Sigmoid colon (tissue), 6 donors: ENCODE measurements at regions not wholly inside any gene's neighbourhood (a gene's known extent, or its start where the extent isn't known, plus 50 kb on each side); places are given as distances from the start of the nearest gene placed in this dataset.

Source experiments
- DNase-seq: peaks from one replicate; pipeline ENCODE4 v3.0.0-alpha.2; 2019
- H3K27ac ChIP-seq, 4 donors: fragments of 200-600 bp; sonication (generic); one replicate each; pipeline ENCODE4 v1.5.1; 2016 to 2019; ENCODE audit warnings: mild to moderate bottlenecking in 1 of 4
- H3K27me3 ChIP-seq, 3 donors: fragments of 200-600 bp; sonication (generic); one replicate each; pipeline ENCODE4 v1.5.1; 2019; ENCODE audit warnings: mild to moderate bottlenecking in 1 of 3
- H3K36me3 ChIP-seq, 4 donors: fragments of 200-600 bp; sonication (generic); one replicate each; pipeline ENCODE4 v1.5.1; 2016 to 2019
- H3K4me1 ChIP-seq, 4 donors: fragments of 200-600 bp; sonication (generic); one replicate each; pipeline ENCODE4 v1.5.1; 2017 to 2019
- H3K4me3 ChIP-seq, 4 donors: fragments of 200-600 bp; sonication (generic); one replicate each; pipeline ENCODE4 v1.5.1; 2017 to 2019; ENCODE audit warnings: mild to moderate bottlenecking in 2 of 4, moderate library complexity in 1 of 4
- H3K9me3 ChIP-seq, 4 donors: fragments of 200-600 bp in 3 of 4; sonication (generic) in 3 of 4; one replicate each; pipeline versions ENCODE4 v1.5.1 to v1.6.1; 2013 to 2019
- CTCF ChIP-seq, 4 experiments: fragments of 450-650 bp in 3 of 4; fragments of 200-600 bp in 1 of 4; IDR thresholded peaks; one replicate each; pipeline ENCODE4 v1.5.1; 2016 to 2019; ENCODE audit warnings: antibody characterized with exemption in 4 of 4, mild to moderate bottlenecking in 3 of 4, moderate library complexity in 2 of 4
- EP300 ChIP-seq, 4 donors: sonication (generic); formaldehyde crosslinking; IDR thresholded peaks; one replicate each; pipeline ENCODE4 v1.6.1; 2017; ENCODE audit warnings: antibody characterized with exemption in 4 of 4
- POLR2A ChIP-seq, 2 donors: fragments of 450-650 bp; IDR thresholded peaks; one replicate each; pipeline ENCODE4 v1.6.1; 2016; ENCODE audit warnings: antibody characterized with exemption in 2 of 2, mild to moderate bottlenecking in 2 of 2, moderate library complexity in 2 of 2
- POLR2AphosphoS5 ChIP-seq, 4 donors: sonication (generic); formaldehyde crosslinking; IDR thresholded peaks; one replicate each; pipeline ENCODE4 v1.6.1; 2017; ENCODE audit warnings: antibody characterized with exemption in 4 of 4
- WGBS, 2 donors: extraction: QIAGEN DNeasy Blood & Tissue Kit; methylation state at CpG; one replicate each; pipeline ENCODE4 v1.1.7; 2013; 5-methylcytosine and 5-hydroxymethylcytosine counted together
- intact Hi-C: fragments of 100-400 bp; cut with DNase I; formaldehyde crosslinking; loops from one replicate; pipeline ENCODE4 v1.15.1; 2023
- donor health status: healthy with polysubstance abuse.
- donor health status: healthy.

DNA sequence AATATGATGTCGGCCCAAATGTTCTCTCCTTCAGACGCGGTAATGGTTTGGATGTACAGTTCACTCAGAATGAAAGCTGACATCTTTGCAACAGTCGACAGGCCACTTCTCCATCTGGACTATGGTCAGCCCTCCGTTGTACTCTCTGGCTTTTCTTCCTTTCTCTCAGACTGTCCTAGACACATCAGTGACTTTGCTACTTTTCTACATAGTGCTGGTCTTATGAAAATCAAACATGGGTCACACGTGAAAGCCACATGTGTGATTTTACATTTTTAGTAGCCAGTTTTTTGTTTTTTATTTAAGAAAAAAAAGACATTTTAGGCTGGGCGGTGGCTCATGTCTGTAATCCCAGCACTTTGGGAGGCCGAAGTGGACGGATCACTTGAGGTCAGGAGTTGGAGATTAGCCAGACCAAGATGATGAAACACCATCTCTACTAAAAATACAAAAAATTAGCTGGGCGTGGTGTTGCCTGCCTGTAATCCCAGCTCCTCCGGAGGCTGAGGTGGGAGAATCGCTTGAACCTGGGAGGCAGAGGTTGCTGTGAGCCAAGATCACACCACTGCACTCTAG is 644.1 kb downstream of the KCNJ2 start:
- TF ChIP-seq POLR2A (IDR thresholded peaks at IDR 0.05) (no peak), POLR2AphosphoS5 (IDR thresholded peaks at IDR 0.05) (no peak)
- H3K27ac ChIP-seq: no peak overlapping the region
- H3K36me3 ChIP-seq: no peaks in the 10 kb centered on the region
- H3K4me1 ChIP-seq: no peaks in the 10 kb centered on the region
- no peak for DNase-seq
- WGBS, 2 donors: 87% methylated on average over 12 of the region's 12 CpGs
- H3K9me3 ChIP-seq: no peaks in the 10 kb centered on the region
- intact Hi-C loops: no loop called here
- no peak overlapping the region for H3K4me3 ChIP-seq
- H3K27me3 ChIP-seq: no peaks in the 10 kb centered on the region

- H3K27ac ChIP-seq: no peak overlapping the region
- no peak overlapping the region for H3K4me3 ChIP-seq
- H3K9me3 ChIP-seq: no peaks in the 10 kb centered on the region
- no peak for TF ChIP-seq EP300 (IDR thresholded peaks at IDR 0.05)
- TF ChIP-seq CTCF (IDR thresholded peaks at IDR 0.05): no peak
- TF ChIP-seq POLR2AphosphoS5 (IDR thresholded peaks at IDR 0.05): no peak
- TF ChIP-seq POLR2A (IDR thresholded peaks at IDR 0.05): no peak
- intact Hi-C loops: no loop called here
- no peak for DNase-seq
- no peaks in the 10 kb centered on the region for H3K27me3 ChIP-seq
- no peaks in the 10 kb centered on the region for H3K4me1 ChIP-seq
- no peaks in the 10 kb centered on the region for H3K36me3 ChIP-seq
- 77 to 95% methylated on average over 2 of the region's 2 CpGs for WGBS, 2 donors
Observed at GRCh38 chr17:70819183-70819582, 649.9 kb downstream of the KCNJ2 start.

DNA sequence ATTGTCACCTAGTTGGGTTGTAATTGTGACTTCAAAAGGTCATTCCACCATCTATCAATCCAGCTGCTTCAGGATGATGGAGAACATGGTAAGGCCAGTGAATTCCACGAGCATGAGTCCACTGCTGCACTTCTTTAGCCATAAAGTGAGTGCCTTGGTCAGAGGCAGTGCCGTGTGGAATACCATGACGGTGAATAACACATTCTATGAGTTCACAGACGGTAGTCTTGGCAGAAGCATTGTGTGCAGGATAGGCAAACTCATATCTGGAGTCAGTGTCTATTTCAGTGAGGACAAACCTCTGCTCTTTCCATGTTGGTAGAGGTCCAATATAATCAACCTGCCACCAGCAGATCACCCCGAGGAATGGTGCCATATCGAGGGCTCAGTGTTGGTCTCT is 650.9 kb downstream of the KCNJ2 start:
- Histone ChIP-seq H3K9me3 (no peaks in the 10 kb centered on the region), H3K36me3 (no peaks in the 10 kb centered on the region), H3K4me3 (no peak overlapping the region), H3K27ac (no peak overlapping the region), H3K4me1 (no peaks in the 10 kb centered on the region), H3K27me3 (no peaks in the 10 kb centered on the region)
- intact Hi-C loops: no loop called here
- TF ChIP-seq POLR2AphosphoS5 (IDR thresholded peaks at IDR 0.05) (no peak), EP300 (IDR thresholded peaks at IDR 0.05) (no peak), CTCF (IDR thresholded peaks at IDR 0.05) (no peak), POLR2A (IDR thresholded peaks at IDR 0.05) (no peak)
- no peak for DNase-seq
- 85 to 89% methylated on average over 6 of the region's 6 CpGs for WGBS, 2 donors

GRCh38 chr17:70825321-70826125 is 656.2 kb downstream of the KCNJ2 start:
- TF ChIP-seq POLR2AphosphoS5 (IDR thresholded peaks at IDR 0.05) (no peak), POLR2A (IDR thresholded peaks at IDR 0.05) (no peak), EP300 (IDR thresholded peaks at IDR 0.05) (no peak), CTCF (IDR thresholded peaks at IDR 0.05) (no peak)
- Histone ChIP-seq H3K4me3 (no peak overlapping the region), H3K36me3 (no peaks in the 10 kb centered on the region), H3K4me1 (no peaks in the 10 kb centered on the region), H3K9me3 (no peaks in the 10 kb centered on the region), H3K27ac (no peak overlapping the region), H3K27me3 (no peaks in the 10 kb centered on the region)
- DNase-seq: no peak
- intact Hi-C loops: no loop called here
- WGBS, 2 donors: 50 to 53% methylated on average over 2 of the region's 2 CpGs

GRCh38 chr17:70829876-70830275 is 660.5 kb downstream of the KCNJ2 start:
- Histone ChIP-seq H3K4me1 (no peaks in the 10 kb centered on the region), H3K36me3 (no peaks in the 10 kb centered on the region), H3K9me3 (no peaks in the 10 kb centered on the region), H3K27ac (no peak overlapping the region), H3K27me3 (no peaks in the 10 kb centered on the region), H3K4me3 (no peak overlapping the region)
- TF ChIP-seq POLR2AphosphoS5 (IDR thresholded peaks at IDR 0.05) (no peak), POLR2A (IDR thresholded peaks at IDR 0.05) (no peak), EP300 (IDR thresholded peaks at IDR 0.05) (no peak), CTCF (IDR thresholded peaks at IDR 0.05) (no peak)
- no peak for DNase-seq
- intact Hi-C loops: no loop called here
